Testis (tissue), 2 donors: ENCODE measurements at regions not wholly inside any gene's neighbourhood (a gene's known extent, or its start where the extent isn't known, plus 50 kb on each side); places are given as distances from the start of the nearest gene placed in this dataset.

Source experiments
- DNase-seq: peaks from one replicate; pipeline ENCODE4 v3.0.0-alpha.2; 2019
- H3K27ac ChIP-seq, 2 donors: fragments of 200-600 bp; sonication (generic); one replicate each; pipeline ENCODE4 v1.5.1; 2019
- H3K27me3 ChIP-seq: fragments of 200-600 bp; sonication (generic); one replicate; pipeline ENCODE4 v1.5.1; 2019
- H3K36me3 ChIP-seq: fragments of 200-600 bp; sonication (generic); one replicate; pipeline ENCODE4 v1.5.1; 2017; ENCODE audit warnings: low read depth; ENCODE audit errors: missing control alignments
- H3K4me1 ChIP-seq: fragments of 200-600 bp; sonication (generic); one replicate; pipeline ENCODE4 v1.5.1; 2019
- H3K4me3 ChIP-seq, 2 donors: fragments of 200-600 bp; sonication (generic); one replicate each; pipeline ENCODE4 v1.5.1; 2017 to 2019
- H3K9me3 ChIP-seq: fragments of 200-600 bp; sonication (generic); one replicate; pipeline ENCODE4 v1.5.1; 2017
- CTCF ChIP-seq, 3 experiments: fragments of 450-650 bp in 2 of 3; fragments of 200-600 bp in 1 of 3; sonication (generic) in 1 of 3; IDR thresholded peaks; one replicate each; pipeline ENCODE4 v1.5.1; 2016 to 2019; ENCODE audit warnings: antibody characterized with exemption in 3 of 3, mild to moderate bottlenecking in 2 of 3, moderate library complexity in 1 of 3
- POLR2A ChIP-seq: fragments of 450-650 bp; IDR thresholded peaks from one replicate; pipeline ENCODE4 v1.6.1; 2017; ENCODE audit warnings: antibody characterized with exemption, mild to moderate bottlenecking, moderate library complexity
- WGBS, 2 donors: methylation state at CpG; one replicate each; pipeline ENCODE4 v1.1.5; 2018; 5-methylcytosine and 5-hydroxymethylcytosine counted together
- intact Hi-C: fragments of 100-400 bp; cut with DNase I; formaldehyde crosslinking; loops from one replicate; pipeline ENCODE4 v1.15.1; 2023; ENCODE audit warnings: low total_unique reads

DNA sequence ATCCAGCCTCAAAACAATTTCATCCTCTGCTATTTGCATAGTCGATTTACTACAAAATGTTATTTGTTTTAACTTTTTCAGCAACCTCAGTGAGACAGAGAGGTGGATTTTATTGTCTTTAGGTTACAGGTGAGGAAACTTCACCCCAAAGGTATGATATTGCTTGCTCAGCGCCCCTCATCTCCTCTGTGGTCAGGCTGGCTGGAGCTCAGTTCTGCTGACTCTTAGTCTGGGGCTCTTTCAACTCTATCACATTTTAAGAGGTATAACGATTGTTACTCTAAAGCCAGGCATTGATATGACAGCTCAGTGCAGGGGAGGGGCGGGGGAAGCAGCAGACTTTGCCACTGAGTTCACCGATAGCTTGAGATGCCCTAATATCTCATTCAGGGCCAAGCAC is 103.0 kb upstream of the DPH6 start:
- H3K27me3 ChIP-seq = no peaks in the 10 kb centered on the region
- WGBS, 2 donors = 89 to 92% methylated on average over 5 of the region's 5 CpGs
- no peaks in the 10 kb centered on the region for H3K4me1 ChIP-seq
- H3K4me3 ChIP-seq = no peak overlapping the region
- no peak overlapping the region for H3K27ac ChIP-seq
- no peaks in the 10 kb centered on the region for H3K36me3 ChIP-seq
- H3K9me3 ChIP-seq = no peaks in the 10 kb centered on the region
- intact Hi-C loops = no loop called here
- DNase-seq = no peak
- no peak for TF ChIP-seq POLR2A
- TF ChIP-seq CTCF (IDR thresholded peaks at IDR 0.05) = no peak

GRCh38 chr15:35649575-35649974 is 103.6 kb upstream of the DPH6 start:
- no peaks in the 10 kb centered on the region for H3K9me3 ChIP-seq
- WGBS, 2 donors = 93 to 96% methylated on average over 4 of the region's 4 CpGs
- no peak overlapping the region for H3K27ac ChIP-seq
- no peak overlapping the region for H3K4me3 ChIP-seq
- no peak for TF ChIP-seq CTCF (IDR thresholded peaks at IDR 0.05)
- no peak for TF ChIP-seq POLR2A
- H3K4me1 ChIP-seq = no peaks in the 10 kb centered on the region
- DNase-seq = no peak
- no peaks in the 10 kb centered on the region for H3K36me3 ChIP-seq
- intact Hi-C loops = no loop called here
- H3K27me3 ChIP-seq = no peaks in the 10 kb centered on the region

DNA sequence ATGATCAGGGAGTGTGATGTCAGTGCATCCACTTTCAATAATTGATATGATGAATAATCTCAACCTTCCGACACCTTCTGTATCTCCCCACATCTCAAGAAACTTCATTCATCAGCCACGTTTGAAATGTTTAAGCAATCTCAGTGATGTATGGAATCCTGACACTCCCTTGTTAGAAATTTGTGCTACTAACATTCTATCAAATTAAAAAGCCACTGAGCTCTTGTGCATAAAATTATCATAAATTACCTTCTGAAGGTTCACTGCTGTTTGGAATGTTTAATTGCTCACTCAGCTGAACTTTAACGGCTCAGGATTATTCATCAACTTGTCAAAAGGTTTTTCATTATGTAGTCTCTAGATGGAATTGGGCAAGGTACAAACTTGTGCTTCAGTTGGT is 108.4 kb upstream of the DPH6 start:
- no peak overlapping the region for H3K27ac ChIP-seq
- no peaks in the 10 kb centered on the region for H3K27me3 ChIP-seq
- no peak for DNase-seq
- intact Hi-C loops = no loop called here
- no peak for TF ChIP-seq CTCF (IDR thresholded peaks at IDR 0.05)
- TF ChIP-seq POLR2A = no peak
- H3K4me1 ChIP-seq = no peaks in the 10 kb centered on the region
- WGBS, 2 donors = 69 to 77% methylated on average over 3 of the region's 3 CpGs
- no peaks in the 10 kb centered on the region for H3K36me3 ChIP-seq
- no peaks in the 10 kb centered on the region for H3K9me3 ChIP-seq
- no peak overlapping the region for H3K4me3 ChIP-seq

DNA sequence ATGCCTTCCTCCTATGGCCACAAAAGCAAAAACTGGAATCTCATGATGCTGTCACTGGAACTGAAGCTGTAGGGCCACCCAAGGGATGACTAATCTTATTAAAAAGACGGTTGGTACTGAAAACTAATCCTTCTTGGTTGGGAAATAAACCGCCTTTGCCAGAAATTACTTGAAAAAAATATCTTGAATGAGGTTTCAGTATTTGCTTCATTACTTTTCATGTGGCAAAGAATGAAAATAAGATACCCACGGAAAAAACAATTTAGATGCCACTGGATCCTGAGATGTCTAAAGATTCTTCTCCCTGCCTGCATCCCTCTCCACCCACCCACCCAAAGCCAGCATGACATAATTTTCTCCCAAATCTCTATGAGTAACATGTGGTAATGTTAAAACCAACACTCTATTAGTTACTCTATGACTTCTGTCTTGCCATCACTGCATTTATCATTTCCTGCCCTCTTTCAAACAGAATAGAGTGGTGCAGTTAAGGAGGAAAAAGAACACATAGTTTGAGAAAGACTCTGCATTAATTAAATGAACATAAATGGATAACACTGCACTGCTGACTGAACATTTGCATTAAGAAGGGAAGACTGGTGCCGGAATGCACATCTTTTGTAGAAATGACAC is 111.8 kb upstream of the DPH6 start:
- WGBS, 2 donors = 68 to 84% methylated on average over 4 of the region's 4 CpGs
- H3K4me1 ChIP-seq = no peaks in the 10 kb centered on the region
- H3K9me3 ChIP-seq = no peaks in the 10 kb centered on the region
- no peaks in the 10 kb centered on the region for H3K36me3 ChIP-seq
- intact Hi-C loops = no loop called here
- no peak overlapping the region for H3K27ac ChIP-seq
- TF ChIP-seq CTCF (IDR thresholded peaks at IDR 0.05) = no peak
- no peak for TF ChIP-seq POLR2A
- DNase-seq = no peak
- H3K4me3 ChIP-seq = no peak overlapping the region
- H3K27me3 ChIP-seq = no peaks in the 10 kb centered on the region

DNA sequence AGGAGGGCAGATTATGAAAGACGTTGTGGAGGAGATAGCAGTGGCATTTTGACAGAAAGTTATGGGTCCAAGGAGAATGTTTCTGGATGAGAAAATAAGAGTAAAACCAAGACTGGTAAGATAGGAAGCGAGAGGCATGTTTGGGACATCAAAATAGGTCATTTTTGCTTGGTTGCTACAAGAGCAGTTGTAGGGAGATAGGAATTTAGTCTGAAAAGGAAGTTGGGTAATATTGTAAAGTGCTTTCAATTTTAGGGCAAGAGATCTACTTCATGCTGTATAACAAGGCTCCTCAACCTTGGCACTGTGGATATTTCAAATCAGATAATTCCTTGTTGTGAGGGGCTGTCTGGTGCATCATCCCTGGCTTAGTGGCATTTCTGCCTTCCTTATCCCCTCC is 118.0 kb upstream of the DPH6 start:
- no peaks in the 10 kb centered on the region for H3K4me1 ChIP-seq
- intact Hi-C loops = no loop called here
- no peaks in the 10 kb centered on the region for H3K9me3 ChIP-seq
- 68 to 82% methylated on average over 2 of the region's 2 CpGs for WGBS, 2 donors
- no peaks in the 10 kb centered on the region for H3K27me3 ChIP-seq
- no peak overlapping the region for H3K4me3 ChIP-seq
- no peak overlapping the region for H3K27ac ChIP-seq
- H3K36me3 ChIP-seq = no peaks in the 10 kb centered on the region
- no peak for DNase-seq
- TF ChIP-seq POLR2A = no peak
